A549 (cell line): ENCODE measurements at regions not wholly inside any gene's neighbourhood (a gene's known extent, or its start where the extent isn't known, plus 50 kb on each side); places are given as distances from the start of the nearest gene placed in this dataset.

Experiments
- CEBPB ChIP-seq, 2 experiments: fragments of >200 bp in 1 of 2; sonication (Bioruptor Twin) in 1 of 2; formaldehyde crosslinking in 1 of 2; IDR thresholded peaks; 2 replicates each; pipeline ENCODE4 v1.6.1; 2012 to 2016
- TF ChIP-seq, protein P1 (sequence below): fragments of 250-450 bp; sonication (Bioruptor Pico); IDR thresholded peaks from 2 replicates; pipeline ENCODE4 v1.5.0; 2020; ENCODE audit warnings: low read depth, mild to moderate bottlenecking, moderate library complexity

GRCh38 chr13:44267980-44268379, 105.6 kb upstream of the SERP2 start:
- no peak for TF ChIP-seq CEBPB (IDR thresholded peaks at IDR 0.05)
- TF ChIP-seq, protein P1, sequence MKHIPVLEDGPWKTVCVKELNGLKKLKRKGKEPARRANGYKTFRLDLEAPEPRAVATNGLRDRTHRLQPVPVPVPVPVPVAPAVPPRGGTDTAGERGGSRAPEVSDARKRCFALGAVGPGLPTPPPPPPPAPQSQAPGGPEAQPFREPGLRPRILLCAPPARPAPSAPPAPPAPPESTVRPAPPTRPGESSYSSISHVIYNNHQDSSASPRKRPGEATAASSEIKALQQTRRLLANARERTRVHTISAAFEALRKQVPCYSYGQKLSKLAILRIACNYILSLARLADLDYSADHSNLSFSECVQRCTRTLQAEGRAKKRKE (CRISPR knock-in tag) = no peak
